ENCODE measurements at regions not wholly inside any gene's neighbourhood (a gene's known extent, or its start where the extent isn't known, plus 50 kb on each side); places are given as distances from the start of the nearest gene placed in this dataset.

DNA sequence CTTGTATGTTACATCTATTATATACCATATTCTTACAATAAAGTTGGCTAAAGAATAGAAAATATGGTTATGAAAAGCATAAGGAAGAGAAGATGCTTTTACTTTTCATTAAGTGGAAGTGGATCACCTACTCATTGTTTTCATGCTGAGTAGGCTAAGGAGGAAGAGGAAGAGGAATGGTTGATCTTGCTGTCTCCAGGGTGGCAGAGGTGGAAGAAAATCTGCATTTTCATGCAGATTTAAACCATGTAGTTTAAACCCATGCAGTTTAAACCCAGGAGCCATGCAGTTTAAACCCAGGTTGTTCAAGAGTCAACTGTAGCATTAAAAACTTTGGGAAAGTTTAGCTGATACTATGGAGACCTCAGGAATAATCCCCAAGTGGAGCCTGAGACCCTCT, 214.8 kb upstream of the NAALADL2 start:
- no peak overlapping the region for H3K27ac ChIP-seq (replicated peaks in 1 of 4)
- TF ChIP-seq, protein P1, sequence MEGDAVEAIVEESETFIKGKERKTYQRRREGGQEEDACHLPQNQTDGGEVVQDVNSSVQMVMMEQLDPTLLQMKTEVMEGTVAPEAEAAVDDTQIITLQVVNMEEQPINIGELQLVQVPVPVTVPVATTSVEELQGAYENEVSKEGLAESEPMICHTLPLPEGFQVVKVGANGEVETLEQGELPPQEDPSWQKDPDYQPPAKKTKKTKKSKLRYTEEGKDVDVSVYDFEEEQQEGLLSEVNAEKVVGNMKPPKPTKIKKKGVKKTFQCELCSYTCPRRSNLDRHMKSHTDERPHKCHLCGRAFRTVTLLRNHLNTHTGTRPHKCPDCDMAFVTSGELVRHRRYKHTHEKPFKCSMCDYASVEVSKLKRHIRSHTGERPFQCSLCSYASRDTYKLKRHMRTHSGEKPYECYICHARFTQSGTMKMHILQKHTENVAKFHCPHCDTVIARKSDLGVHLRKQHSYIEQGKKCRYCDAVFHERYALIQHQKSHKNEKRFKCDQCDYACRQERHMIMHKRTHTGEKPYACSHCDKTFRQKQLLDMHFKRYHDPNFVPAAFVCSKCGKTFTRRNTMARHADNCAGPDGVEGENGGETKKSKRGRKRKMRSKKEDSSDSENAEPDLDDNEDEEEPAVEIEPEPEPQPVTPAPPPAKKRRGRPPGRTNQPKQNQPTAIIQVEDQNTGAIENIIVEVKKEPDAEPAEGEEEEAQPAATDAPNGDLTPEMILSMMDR (IDR thresholded peaks at IDR 0.05), result no peak
- no peak for TF ChIP-seq POLR2A (IDR thresholded peaks at IDR 0.05; ENCODE audit: low read depth)
- TF ChIP-seq POLR2AphosphoS5 (IDR thresholded peaks at IDR 0.05), result no peak
- no peak for TF ChIP-seq EP300 (IDR thresholded peaks at IDR 0.05)
- intact Hi-C loops (cut with DNase I), result no loop called here
- H3K9me3 ChIP-seq, result no peaks in the 10 kb centered on the region
- no peak for DNase-seq (ENCODE audit: extremely low spot score)
- H3K27me3 ChIP-seq, result no peaks in the 10 kb centered on the region
- H3K36me3 ChIP-seq, result no peaks in the 10 kb centered on the region
- H3K4me3 ChIP-seq, result no peak overlapping the region
- H3K4me1 ChIP-seq, result no peaks in the 10 kb centered on the region

DNA sequence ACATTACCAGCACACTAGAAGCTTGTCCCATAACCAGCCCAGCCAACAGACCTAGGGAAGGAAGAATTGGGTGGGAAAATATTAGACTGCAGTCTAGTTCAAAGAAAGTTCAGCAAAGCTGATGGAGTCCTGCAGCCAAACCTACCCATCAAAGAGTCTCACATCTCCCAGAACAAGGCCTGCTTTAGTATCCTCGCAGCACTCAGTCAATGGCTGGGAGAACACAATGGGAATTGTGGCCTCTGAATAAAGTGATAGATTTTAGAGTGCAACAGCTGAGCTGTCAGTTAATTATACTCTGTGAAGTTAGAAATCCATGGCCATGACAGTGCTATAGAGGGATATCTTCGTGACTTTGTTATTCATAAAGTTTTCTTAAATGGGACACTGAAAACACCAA, 207.2 kb upstream of the NAALADL2 start:
- Histone ChIP-seq H3K36me3 (no peaks in the 10 kb centered on the region), H3K9me3 (no peaks in the 10 kb centered on the region), H3K27ac (replicated peaks in 1 of 4) (no peak overlapping the region), H3K4me1 (no peaks in the 10 kb centered on the region), H3K4me3 (no peak overlapping the region), H3K27me3 (no peaks in the 10 kb centered on the region)
- WGBS, result 81% methylated on average over 2 of the region's 2 CpGs
- intact Hi-C loops (cut with DNase I), result no loop called here
- TF ChIP-seq POLR2A (IDR thresholded peaks at IDR 0.05; ENCODE audit: low read depth), result no peak
- TF ChIP-seq POLR2AphosphoS5 (IDR thresholded peaks at IDR 0.05), result no peak
- DNase-seq (ENCODE audit: extremely low spot score), result no peak

DNA sequence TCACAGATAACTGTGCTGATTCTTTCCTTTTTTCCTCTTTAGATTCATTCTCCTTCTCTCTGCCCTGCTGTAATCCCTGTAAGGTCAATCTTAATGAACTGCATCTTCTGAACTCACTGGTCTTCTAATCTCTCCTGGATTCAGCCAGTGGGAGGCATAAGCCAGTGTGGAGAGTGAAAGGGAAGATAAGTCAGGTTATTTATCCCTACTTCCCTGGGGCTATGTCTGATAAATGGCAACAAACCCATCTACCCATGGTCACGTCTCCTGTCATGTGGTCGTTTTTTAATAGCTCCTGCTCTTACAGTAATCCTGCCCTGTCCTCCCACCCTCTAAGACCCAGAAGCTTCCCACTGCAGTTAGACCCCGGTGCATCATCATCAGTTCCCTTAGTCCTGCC, 199.6 kb upstream of the NAALADL2 start:
- WGBS, result 87% methylated on average over 3 of the region's 3 CpGs
- H3K27me3 ChIP-seq, result no peaks in the 10 kb centered on the region
- H3K27ac ChIP-seq (replicated peaks in 1 of 4), result no peak overlapping the region
- H3K9me3 ChIP-seq, result no peaks in the 10 kb centered on the region
- no peak overlapping the region for H3K4me3 ChIP-seq
- no peak for DNase-seq (ENCODE audit: extremely low spot score)
- intact Hi-C loops (cut with DNase I), result no loop called here
- TF ChIP-seq POLR2AphosphoS5 (IDR thresholded peaks at IDR 0.05) (no peak), EP300 (IDR thresholded peaks at IDR 0.05) (no peak), POLR2A (IDR thresholded peaks at IDR 0.05; ENCODE audit: low read depth) (no peak)
- TF ChIP-seq, protein P1 (IDR thresholded peaks at IDR 0.05), result no peak
- no peaks in the 10 kb centered on the region for H3K4me1 ChIP-seq
- H3K36me3 ChIP-seq, result no peaks in the 10 kb centered on the region

DNA sequence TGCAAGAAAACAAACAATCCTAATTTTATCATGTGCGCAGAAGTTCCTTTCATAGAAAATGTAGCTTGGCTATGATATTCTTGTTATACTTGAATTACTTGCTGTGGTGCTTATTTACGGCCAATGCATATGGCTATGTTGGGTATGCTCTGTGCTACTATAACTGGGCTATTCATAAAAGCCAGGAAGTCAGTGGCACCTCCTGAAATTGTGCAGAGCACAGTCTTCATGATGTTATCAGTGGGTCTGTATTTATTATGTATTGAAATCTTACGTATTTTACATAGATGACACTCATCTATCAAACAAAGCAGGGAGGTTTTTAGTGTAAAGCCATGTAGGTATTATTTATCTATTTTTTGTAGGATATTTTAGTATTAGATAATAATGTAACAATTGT, 196.5 kb upstream of the NAALADL2 start:
- no peak for DNase-seq (ENCODE audit: extremely low spot score)
- Histone ChIP-seq H3K27ac (replicated peaks in 1 of 4) (no peak overlapping the region), H3K36me3 (no peaks in the 10 kb centered on the region), H3K27me3 (no peaks in the 10 kb centered on the region), H3K4me1 (no peaks in the 10 kb centered on the region), H3K9me3 (no peaks in the 10 kb centered on the region), H3K4me3 (no peak overlapping the region)
- intact Hi-C loops (cut with DNase I), result no loop called here
- TF ChIP-seq POLR2AphosphoS5 (IDR thresholded peaks at IDR 0.05), result no peak
- TF ChIP-seq POLR2A (IDR thresholded peaks at IDR 0.05; ENCODE audit: low read depth), result no peak
- WGBS, result 98% methylated on average over 3 of the region's 3 CpGs

DNA sequence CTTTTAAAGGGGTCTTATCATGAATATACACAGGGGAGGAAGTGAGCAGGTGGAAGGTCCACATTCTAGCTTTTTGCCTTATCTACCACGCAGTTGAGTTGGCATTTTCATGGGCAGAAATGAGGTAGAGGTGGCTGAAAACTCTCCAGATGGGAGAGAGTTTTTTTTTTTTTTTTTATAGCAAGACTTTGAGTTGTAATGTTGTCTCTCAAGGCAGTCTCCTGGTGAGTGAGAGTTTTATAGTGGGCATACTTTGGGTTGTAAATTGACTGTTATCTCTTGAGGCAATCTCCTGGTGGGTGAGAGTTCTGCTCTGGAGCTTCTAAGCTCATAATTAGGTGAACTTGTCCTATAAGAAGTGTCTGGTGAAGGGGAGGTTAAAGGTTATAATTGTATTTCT, 191.7 kb upstream of the NAALADL2 start:
- intact Hi-C loops (cut with DNase I), result no loop called here
- no peaks in the 10 kb centered on the region for H3K36me3 ChIP-seq
- TF ChIP-seq EP300 (IDR thresholded peaks at IDR 0.05) (no peak), POLR2AphosphoS5 (IDR thresholded peaks at IDR 0.05) (no peak), POLR2A (IDR thresholded peaks at IDR 0.05; ENCODE audit: low read depth) (no peak)
- TF ChIP-seq, protein P1 (IDR thresholded peaks at IDR 0.05), result no peak
- H3K27me3 ChIP-seq, result no peaks in the 10 kb centered on the region
- no peak overlapping the region for H3K4me3 ChIP-seq
- no peak for DNase-seq (ENCODE audit: extremely low spot score)
- no peak overlapping the region for H3K27ac ChIP-seq (replicated peaks in 1 of 4)
- WGBS, result 74% methylated on average over 1 of the region's 1 CpG
- no peaks in the 10 kb centered on the region for H3K9me3 ChIP-seq
- H3K4me1 ChIP-seq, result no peaks in the 10 kb centered on the region

DNA sequence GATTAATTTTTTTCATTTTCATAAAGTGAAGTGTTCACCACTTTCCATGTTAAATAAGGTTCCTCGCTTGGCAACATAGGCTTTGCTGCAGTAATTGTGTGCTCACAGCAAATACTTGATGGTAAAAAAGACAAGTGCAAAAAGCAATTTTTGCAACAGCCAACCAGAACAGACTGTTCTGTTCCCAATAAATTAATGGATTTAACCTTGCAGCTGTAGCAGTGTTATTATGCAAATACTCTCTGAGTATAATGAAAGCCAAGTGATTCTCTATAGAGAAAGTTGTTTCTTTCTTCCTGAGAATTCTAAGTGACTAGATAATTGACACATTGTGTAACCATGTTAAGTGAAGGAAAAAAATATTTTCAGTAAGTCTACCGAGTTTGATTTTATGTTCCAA, 183.7 kb upstream of the NAALADL2 start:
- DNase-seq (ENCODE audit: extremely low spot score), result no peak
- H3K27ac ChIP-seq (replicated peaks in 1 of 4), result no peak overlapping the region
- H3K4me3 ChIP-seq, result no peak overlapping the region
- no peaks in the 10 kb centered on the region for H3K27me3 ChIP-seq
- intact Hi-C loops (cut with DNase I), result no loop called here
- H3K9me3 ChIP-seq, result no peaks in the 10 kb centered on the region
- WGBS, result 88% methylated on average over 2 of the region's 2 CpGs
- no peak for TF ChIP-seq EP300 (IDR thresholded peaks at IDR 0.05)
- no peaks in the 10 kb centered on the region for H3K4me1 ChIP-seq
- H3K36me3 ChIP-seq, result no peaks in the 10 kb centered on the region
